Brain microvascular endothelial cell (primary cell): ENCODE measurements at regions not wholly inside any gene's neighbourhood (a gene's known extent, or its start where the extent isn't known, plus 50 kb on each side); places are given as distances from the start of the nearest gene placed in this dataset.

Experiments
- DNase-seq: peaks from one replicate; pipeline ENCODE4 v3.0.0-alpha.2; 2020
- H3K27ac ChIP-seq: fragments of 250-450 bp; sonication (Bioruptor Pico); 2 replicates; pipeline ENCODE4 v1.5.1; 2020; ENCODE audit warnings: mild to moderate bottlenecking, moderate library complexity
- H3K27me3 ChIP-seq: fragments of 250-450 bp; sonication (Bioruptor Pico); replicated peaks from 2 replicates; pipeline ENCODE4 v1.5.1; 2020; ENCODE audit warnings: mild to moderate bottlenecking
- H3K36me3 ChIP-seq: fragments of 250-450 bp; sonication (Bioruptor Pico); replicated peaks from 2 replicates; pipeline ENCODE4 v1.5.1; 2020; ENCODE audit warnings: mild to moderate bottlenecking
- H3K4me3 ChIP-seq: 2 replicates; pipeline ENCODE4 v1.5.1; 2011; ENCODE audit warnings: low read depth, mild to moderate bottlenecking, control low read depth, low read length, moderate library complexity
- in situ Hi-C: cut with HindIII; loops from 2 replicates; pipeline ENCODE4 v1.10.0; 2017; ENCODE audit warnings: low sequenced_read_pairs, low pct_ligation_motif_present
- TF ChIP-seq, protein P1 (sequence below): IDR thresholded peaks from 2 replicates; pipeline ENCODE4 v1.5.1; 2011; ENCODE audit warnings: low read depth, mild to moderate bottlenecking, moderate library complexity, low read length, control low read depth, inconsistent platforms; ENCODE audit errors: missing control alignments

- H3K27me3 ChIP-seq = no peaks in the 10 kb centered on the region
- TF ChIP-seq, protein P1, sequence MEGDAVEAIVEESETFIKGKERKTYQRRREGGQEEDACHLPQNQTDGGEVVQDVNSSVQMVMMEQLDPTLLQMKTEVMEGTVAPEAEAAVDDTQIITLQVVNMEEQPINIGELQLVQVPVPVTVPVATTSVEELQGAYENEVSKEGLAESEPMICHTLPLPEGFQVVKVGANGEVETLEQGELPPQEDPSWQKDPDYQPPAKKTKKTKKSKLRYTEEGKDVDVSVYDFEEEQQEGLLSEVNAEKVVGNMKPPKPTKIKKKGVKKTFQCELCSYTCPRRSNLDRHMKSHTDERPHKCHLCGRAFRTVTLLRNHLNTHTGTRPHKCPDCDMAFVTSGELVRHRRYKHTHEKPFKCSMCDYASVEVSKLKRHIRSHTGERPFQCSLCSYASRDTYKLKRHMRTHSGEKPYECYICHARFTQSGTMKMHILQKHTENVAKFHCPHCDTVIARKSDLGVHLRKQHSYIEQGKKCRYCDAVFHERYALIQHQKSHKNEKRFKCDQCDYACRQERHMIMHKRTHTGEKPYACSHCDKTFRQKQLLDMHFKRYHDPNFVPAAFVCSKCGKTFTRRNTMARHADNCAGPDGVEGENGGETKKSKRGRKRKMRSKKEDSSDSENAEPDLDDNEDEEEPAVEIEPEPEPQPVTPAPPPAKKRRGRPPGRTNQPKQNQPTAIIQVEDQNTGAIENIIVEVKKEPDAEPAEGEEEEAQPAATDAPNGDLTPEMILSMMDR = no peak
- in situ Hi-C loops = no loop called here
- H3K36me3 ChIP-seq = no peaks in the 10 kb centered on the region
- no peak overlapping the region for H3K4me3 ChIP-seq
- no peak overlapping the region for H3K27ac ChIP-seq
- DNase-seq = no peak
These were observed 191.1 kb downstream of the EDN1 start for GRCh38 chr6:12481292-12481691.

DNA sequence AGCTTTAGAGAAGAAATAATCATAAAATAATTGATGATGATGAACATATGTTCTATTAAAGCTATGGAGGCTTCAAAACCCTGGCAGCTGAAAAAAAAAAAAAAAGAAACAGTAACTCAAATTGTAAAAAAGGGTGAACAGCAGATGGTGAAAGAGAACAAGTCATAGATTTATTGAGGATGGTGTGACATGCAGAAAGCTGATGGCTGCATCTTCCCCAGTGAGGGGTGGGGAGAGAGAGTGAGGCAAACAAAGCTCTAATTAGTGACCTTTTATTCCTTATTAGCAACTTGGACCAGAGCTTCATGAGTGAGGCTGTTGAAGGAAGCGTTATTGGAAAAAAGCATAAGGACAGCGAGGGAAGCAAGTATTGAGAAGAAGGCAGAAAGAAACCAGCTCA is 191.7 kb downstream of the EDN1 start:
- no peak overlapping the region for H3K4me3 ChIP-seq
- H3K36me3 ChIP-seq = no peaks in the 10 kb centered on the region
- TF ChIP-seq, protein P1 = no peak
- in situ Hi-C loops = no loop called here
- H3K27ac ChIP-seq = no peak overlapping the region
- no peaks in the 10 kb centered on the region for H3K27me3 ChIP-seq
- no peak for DNase-seq

DNA sequence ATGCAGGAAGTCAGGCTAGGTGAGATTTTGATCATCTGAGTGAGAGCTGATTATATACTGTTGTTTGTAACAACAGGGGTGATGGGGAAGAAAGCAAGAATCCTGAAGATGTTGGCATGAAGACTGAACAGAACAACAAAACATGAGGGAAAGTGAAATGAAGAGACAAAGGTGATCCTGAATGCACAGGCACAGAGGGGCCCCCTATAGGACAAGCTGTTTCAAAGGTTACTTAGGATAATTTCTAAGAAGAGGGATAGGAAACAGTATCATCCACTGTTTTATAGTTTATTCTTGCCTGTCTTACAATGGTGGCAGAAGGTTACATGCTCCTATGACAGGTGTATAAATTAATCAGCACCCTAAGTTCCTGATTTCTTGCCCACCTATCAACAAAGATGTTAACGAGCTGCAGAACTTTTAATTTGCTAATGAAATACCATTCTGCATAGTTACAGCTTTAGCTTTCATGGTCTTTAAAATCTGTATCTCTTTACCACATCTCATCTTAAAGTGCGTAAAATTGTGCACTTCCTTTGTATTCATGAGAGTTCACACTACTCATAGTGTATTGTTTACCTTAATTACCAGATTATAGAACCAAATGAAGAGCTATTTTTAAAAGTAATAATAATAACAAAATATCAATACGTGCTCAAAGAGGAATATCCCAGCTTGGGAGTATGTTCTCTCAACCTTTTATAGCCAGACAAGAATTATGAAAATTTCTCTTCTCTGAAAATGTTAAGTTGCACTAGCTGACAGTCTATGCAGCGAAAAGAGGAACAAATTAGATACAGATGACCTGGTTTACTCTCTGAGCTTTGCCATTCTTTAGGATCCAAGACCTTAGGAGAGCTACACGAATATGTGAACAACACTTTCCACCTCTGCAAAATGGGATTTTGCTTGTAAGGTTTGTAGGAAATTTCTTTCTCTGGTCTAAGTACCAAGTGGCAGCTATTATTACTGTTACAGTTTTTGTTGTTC is 192.5 kb downstream of the EDN1 start:
- no peaks in the 10 kb centered on the region for H3K36me3 ChIP-seq
- in situ Hi-C loops = no loop called here
- TF ChIP-seq, protein P1 = peak; percentile 30
- H3K27me3 ChIP-seq = no peaks in the 10 kb centered on the region
- H3K27ac ChIP-seq = no peak overlapping the region
- no peak overlapping the region for H3K4me3 ChIP-seq
- DNase-seq = no peak

DNA sequence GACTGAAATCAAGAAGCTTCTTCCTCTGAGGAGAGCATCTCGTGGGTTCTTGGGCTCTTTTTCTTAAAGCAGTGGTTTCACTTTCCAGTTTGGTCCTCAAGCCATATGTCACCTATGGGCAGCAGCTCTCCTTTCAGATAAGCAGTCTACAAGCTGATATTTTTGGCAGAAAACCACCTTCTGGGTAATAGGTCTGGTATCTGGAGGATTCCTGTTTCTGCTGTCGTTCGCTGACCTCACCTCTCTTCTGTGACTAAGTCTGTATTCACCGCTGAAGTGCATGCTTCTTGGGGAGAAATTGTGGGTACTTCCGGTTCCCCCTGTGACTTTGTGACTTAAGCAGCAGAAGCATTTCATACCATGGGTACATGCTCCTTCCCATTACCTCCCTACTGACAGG is 193.6 kb downstream of the EDN1 start:
- peak; percentile 88 for DNase-seq
- Histone ChIP-seq H3K27ac (peak overlapping the region; percentile 16), H3K36me3 (no peaks in the 10 kb centered on the region)

DNA sequence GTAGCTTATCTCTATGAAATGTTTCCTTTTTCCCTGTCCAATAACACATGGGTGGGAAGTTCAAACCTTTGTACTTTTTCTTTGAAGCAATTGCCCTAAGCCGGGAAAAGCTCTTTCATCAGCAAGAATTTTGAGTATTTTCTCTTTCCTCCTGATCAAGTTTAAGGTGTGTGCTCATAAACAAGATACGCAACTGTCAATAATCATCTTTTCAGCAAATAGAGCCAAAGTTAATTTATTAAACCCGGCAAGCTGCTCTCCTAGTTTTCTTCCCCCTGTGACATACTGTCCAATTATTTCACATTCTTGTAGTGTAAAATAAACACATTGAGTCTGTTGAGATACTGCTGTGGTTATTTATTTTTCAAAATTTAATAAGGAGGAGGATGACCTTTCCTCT is 194.4 kb downstream of the EDN1 start:
- Histone ChIP-seq H3K27ac (no peak overlapping the region), H3K4me3 (no peak overlapping the region), H3K27me3 (no peaks in the 10 kb centered on the region), H3K36me3 (no peaks in the 10 kb centered on the region)
- no peak for DNase-seq
- TF ChIP-seq, protein P1 = no peak
- in situ Hi-C loops = no loop called here

More for the DNA sequence above, 193.6 kb downstream of the EDN1 start:
- TF ChIP-seq, protein P1 = no peak
- no peaks in the 10 kb centered on the region for H3K27me3 ChIP-seq
- in situ Hi-C loops = no loop called here
- no peak overlapping the region for H3K4me3 ChIP-seq
